ENCODE measurements at regions not wholly inside any gene's neighbourhood (a gene's known extent, or its start where the extent isn't known, plus 50 kb on each side); places are given as distances from the start of the nearest gene placed in this dataset.

GRCh38 chr10:33385686-33386085, 51.2 kb upstream of the NRP1 start:
- peak overlapping the region in 1 of 2 donors; percentile 17 for H3K4me3 Mint-ChIP-seq
- 100% methylated on average over 1 of the region's 2 CpGs for WGBS (ENCODE audit: insufficient coverage)

GRCh38 chr10:33385015-33385414, 50.5 kb upstream of the NRP1 start:
- no peak for TF ChIP-seq CTCF (IDR thresholded peaks at IDR 0.05)
- no peak overlapping the region for H3K4me2 ChIP-seq (replicated peaks; ENCODE audit: extremely low read depth, low read length, poor library complexity, severe bottlenecking)
- no peak overlapping the region for H3K9ac ChIP-seq (ENCODE audit: insufficient read depth, low read length, poor library complexity, severe bottlenecking)
- H3K27me3 Mint-ChIP-seq (ENCODE audit: low read depth in 3 of 3), result peaks cover 6 to 9% (median 7%) of the 10 kb centered on the region in 3 donors
- WGBS (ENCODE audit: insufficient coverage), result 90% methylated on average over 5 of the region's 5 CpGs
- no peaks in the 10 kb centered on the region for H3K9me3 ChIP-seq (replicated peaks in 1 of 2; ENCODE audit: control insufficient read depth in 1 of 2, insufficient read depth in 1 of 2, low read length in 2 of 2)
- no peak overlapping the region for H3K27ac ChIP-seq (ENCODE audit: low read depth in 1 of 2, low read length in 2 of 2)
- H3K79me2 ChIP-seq (ENCODE audit: insufficient read depth, low read length), result no peaks in the 10 kb centered on the region
- H3K36me3 Mint-ChIP-seq, result no peaks in the 10 kb centered on the region
- no peaks in the 10 kb centered on the region for H3K36me3 ChIP-seq (replicated peaks in 1 of 2; ENCODE audit: control insufficient read depth in 1 of 2, insufficient read depth in 2 of 2, low read length in 2 of 2)
- H3K4me3 ChIP-seq (replicated peaks in 1 of 3; ENCODE audit: low read depth in 2 of 3, low read length in 3 of 3), result no peak overlapping the region
- H3K27ac Mint-ChIP-seq, result no peak overlapping the region
- no peak for DNase-seq
- peaks cover 0 to 9% (median 3%) of the 10 kb centered on the region in 7 donors for H3K9me3 Mint-ChIP-seq
- no peak overlapping the region for H3K4me3 Mint-ChIP-seq
- no peak overlapping the region for H2AFZ ChIP-seq (ENCODE audit: insufficient read depth, low read depth, low read length, poor library complexity, severe bottlenecking)
- H3K27me3 ChIP-seq (ENCODE audit: control insufficient read depth in 2 of 2, insufficient read depth in 2 of 2, low read length in 2 of 2), result peaks cover 0 to 2% of the 10 kb centered on the region in 2 donors
- H3K4me1 Mint-ChIP-seq, result no peaks in the 10 kb centered on the region
- H3K4me1 ChIP-seq (ENCODE audit: control insufficient read depth in 1 of 2, insufficient read depth in 2 of 2, low read length in 2 of 2), result no peaks in the 10 kb centered on the region
- intact Hi-C loops (cut with micrococcal nuclease), result no loop called here
- H4K20me1 ChIP-seq (ENCODE audit: insufficient read depth, low read length), result no peaks in the 10 kb centered on the region

More at GRCh38 chr10:33385686-33386085, 51.2 kb upstream of the NRP1 start:
- no peaks in the 10 kb centered on the region for H3K4me1 Mint-ChIP-seq
- no peak overlapping the region for H3K4me3 ChIP-seq (replicated peaks in 1 of 3; ENCODE audit: low read depth in 2 of 3, low read length in 3 of 3)
- H3K27me3 Mint-ChIP-seq (ENCODE audit: low read depth in 3 of 3), result peaks cover 5 to 9% (median 7%) of the 10 kb centered on the region in 3 donors
- H2AFZ ChIP-seq (ENCODE audit: insufficient read depth, low read depth, low read length, poor library complexity, severe bottlenecking), result no peak overlapping the region
- peaks cover 0 to 9% (median 3%) of the 10 kb centered on the region in 7 donors for H3K9me3 Mint-ChIP-seq
- H3K36me3 ChIP-seq (replicated peaks in 1 of 2; ENCODE audit: control insufficient read depth in 1 of 2, insufficient read depth in 2 of 2, low read length in 2 of 2), result no peaks in the 10 kb centered on the region
- no peak for TF ChIP-seq CTCF (IDR thresholded peaks at IDR 0.05)
- no peak overlapping the region for H3K27ac Mint-ChIP-seq
- H3K27ac ChIP-seq (ENCODE audit: low read depth in 1 of 2, low read length in 2 of 2), result no peak overlapping the region
- no peaks in the 10 kb centered on the region for H4K20me1 ChIP-seq (ENCODE audit: insufficient read depth, low read length)
- no peak overlapping the region for H3K4me2 ChIP-seq (replicated peaks; ENCODE audit: extremely low read depth, low read length, poor library complexity, severe bottlenecking)
- no peaks in the 10 kb centered on the region for H3K4me1 ChIP-seq (ENCODE audit: control insufficient read depth in 1 of 2, insufficient read depth in 2 of 2, low read length in 2 of 2)
- no peaks in the 10 kb centered on the region for H3K79me2 ChIP-seq (ENCODE audit: insufficient read depth, low read length)
- no peaks in the 10 kb centered on the region for H3K9me3 ChIP-seq (replicated peaks in 1 of 2; ENCODE audit: control insufficient read depth in 1 of 2, insufficient read depth in 1 of 2, low read length in 2 of 2)
- no peaks in the 10 kb centered on the region for H3K36me3 Mint-ChIP-seq
- H3K9ac ChIP-seq (ENCODE audit: insufficient read depth, low read length, poor library complexity, severe bottlenecking), result no peak overlapping the region
- intact Hi-C loops (cut with micrococcal nuclease), result no loop called here
- H3K27me3 ChIP-seq (ENCODE audit: control insufficient read depth in 2 of 2, insufficient read depth in 2 of 2, low read length in 2 of 2), result peaks cover 0 to 2% of the 10 kb centered on the region in 2 donors
- no peak for DNase-seq

Data from CD14-positive monocyte (primary cell).